ENCODE measurements at regions not wholly inside any gene's neighbourhood (a gene's known extent, or its start where the extent isn't known, plus 50 kb on each side); places are given as distances from the start of the nearest gene placed in this dataset.

- intact Hi-C loops (cut with micrococcal nuclease; ENCODE audit: unreplicated experiment): no loop called here
- DNase-seq (ENCODE audit: low spot score): peak; percentile 23
- ChIA-PET CTCF (no interaction called here), POLR2A (ENCODE audit: low non-redundant PET) (no interaction called here)
- TF ChIP-seq CTCF (conservative IDR thresholded peaks at IDR 0.05; ENCODE audit: low read depth, low read length): peak; percentile 40; the same call in 1 of the 2 replicates
- no peak for TF ChIP-seq EZH2 (IDR thresholded peaks at IDR 0.05; ENCODE audit: borderline replicate concordance, low read depth, low read length, poor library complexity, severe bottlenecking)
- Histone ChIP-seq H3K27ac (ENCODE audit: low read depth, low read length, poor library complexity, severe bottlenecking) (no peak overlapping the region), H3K4me3 (ENCODE audit: low read depth, low read length, poor library complexity, severe bottlenecking) (no peak overlapping the region), H3K4me1 (ENCODE audit: insufficient read depth, low read length, poor library complexity, severe bottlenecking) (no peaks in the 10 kb centered on the region), H3K9me3 (ENCODE audit: low read depth, low read length, poor library complexity, severe bottlenecking) (no peaks in the 10 kb centered on the region), H3K27me3 (replicated peaks; ENCODE audit: insufficient read depth, low read depth, low read length, poor library complexity) (no peaks in the 10 kb centered on the region), H3K36me3 (ENCODE audit: insufficient read depth, low read length, poor library complexity, severe bottlenecking) (no peaks in the 10 kb centered on the region)
- no TSS peak for BruUV-seq (replicated peaks)
Measured at GRCh38 chr2:180359522-180360282, 352.6 kb upstream of the CWC22 start.

- no peaks in the 10 kb centered on the region for H3K9me3 ChIP-seq (ENCODE audit: low read depth, low read length, poor library complexity, severe bottlenecking)
- BruUV-seq (replicated peaks): no TSS peak
- ChIA-PET CTCF (no interaction called here), POLR2A (ENCODE audit: low non-redundant PET) (interaction anchor here (0.6 kb wide), 1 partner anchor 684 kb away, joined by 3 read pairs; no protein-coding TSS in a partner anchor)
- H3K27me3 ChIP-seq (replicated peaks; ENCODE audit: insufficient read depth, low read depth, low read length, poor library complexity): no peaks in the 10 kb centered on the region
- no peaks in the 10 kb centered on the region for H3K36me3 ChIP-seq (ENCODE audit: insufficient read depth, low read length, poor library complexity, severe bottlenecking)
- intact Hi-C loops (cut with micrococcal nuclease; ENCODE audit: unreplicated experiment): no loop called here
- DNase-seq (ENCODE audit: low spot score): no peak
- no peak overlapping the region for H3K4me3 ChIP-seq (ENCODE audit: low read depth, low read length, poor library complexity, severe bottlenecking)
- H3K4me1 ChIP-seq (ENCODE audit: insufficient read depth, low read length, poor library complexity, severe bottlenecking): no peaks in the 10 kb centered on the region
- TF ChIP-seq EZH2 (IDR thresholded peaks at IDR 0.05; ENCODE audit: borderline replicate concordance, low read depth, low read length, poor library complexity, severe bottlenecking): no peak
- TF ChIP-seq CTCF (conservative IDR thresholded peaks at IDR 0.05; ENCODE audit: low read depth, low read length): no peak
- no peak overlapping the region for H3K27ac ChIP-seq (ENCODE audit: low read depth, low read length, poor library complexity, severe bottlenecking)
Measured at GRCh38 chr2:180358458-180358857, 351.4 kb upstream of the CWC22 start.

- Histone ChIP-seq H3K9me3 (ENCODE audit: low read depth, low read length, poor library complexity, severe bottlenecking) (no peaks in the 10 kb centered on the region), H3K36me3 (ENCODE audit: insufficient read depth, low read length, poor library complexity, severe bottlenecking) (no peaks in the 10 kb centered on the region), H3K4me1 (ENCODE audit: insufficient read depth, low read length, poor library complexity, severe bottlenecking) (no peaks in the 10 kb centered on the region), H3K27me3 (replicated peaks; ENCODE audit: insufficient read depth, low read depth, low read length, poor library complexity) (no peaks in the 10 kb centered on the region), H3K27ac (ENCODE audit: low read depth, low read length, poor library complexity, severe bottlenecking) (no peak overlapping the region), H3K4me3 (ENCODE audit: low read depth, low read length, poor library complexity, severe bottlenecking) (no peak overlapping the region)
- ChIA-PET POLR2A (ENCODE audit: low non-redundant PET) (no interaction called here), CTCF (no interaction called here)
- no TSS peak for BruUV-seq (replicated peaks)
- DNase-seq (ENCODE audit: low spot score): no peak
- intact Hi-C loops (cut with micrococcal nuclease; ENCODE audit: unreplicated experiment): no loop called here
- TF ChIP-seq CTCF (conservative IDR thresholded peaks at IDR 0.05; ENCODE audit: low read depth, low read length) (no peak), EZH2 (IDR thresholded peaks at IDR 0.05; ENCODE audit: borderline replicate concordance, low read depth, low read length, poor library complexity, severe bottlenecking) (no peak)
Measured at GRCh38 chr2:180356676-180357075, 349.6 kb upstream of the CWC22 start.

Measured in A673 (cell line).